Dendritic cell treated with granulocyte-macrophage colony-stimulating factor and Interleukin-4, amounts not matched to agents 40 ng/mL and 50 ng/mL, for 4 days (primary cell): ENCODE measurements at regions not wholly inside any gene's neighbourhood (a gene's known extent, or its start where the extent isn't known, plus 50 kb on each side); places are given as distances from the start of the nearest gene placed in this dataset.

Experiments
- H3K27ac Mint-ChIP-seq: one replicate; pipeline ENCODE4 v1.8.0; 2022; ENCODE audit warnings: mild to moderate bottlenecking, mixed read lengths
- H3K27me3 Mint-ChIP-seq: one replicate; pipeline ENCODE4 v1.8.0; 2022; ENCODE audit warnings: mild to moderate bottlenecking, mixed read lengths
- H3K36me3 Mint-ChIP-seq: one replicate; pipeline ENCODE4 v1.8.0; 2022; ENCODE audit warnings: low read depth, mixed read lengths
- H3K4me1 Mint-ChIP-seq: one replicate; pipeline ENCODE4 v1.8.0; 2022; ENCODE audit warnings: low read depth, mixed read lengths
- H3K4me3 Mint-ChIP-seq: one replicate; pipeline ENCODE4 v1.8.0; 2022; ENCODE audit warnings: mild to moderate bottlenecking, moderate library complexity, mixed read lengths
- H3K9me3 Mint-ChIP-seq: one replicate; pipeline ENCODE4 v1.8.0; 2022; ENCODE audit warnings: mixed read lengths
- intact Hi-C: fragments of 100-400 bp; cut with micrococcal nuclease; formaldehyde crosslinking; loops from one replicate; pipeline ENCODE4 v1.15.0; 2022

GRCh38 chr3:59271971-59272370, 222.1 kb upstream of the CFAP20DC start:
- Mint-ChIP-seq H3K27me3 (no peaks in the 10 kb centered on the region), H3K27ac (no peak overlapping the region), H3K4me1 (peaks cover 13% of the 10 kb centered on the region), H3K4me3 (no peak overlapping the region), H3K9me3 (no peaks in the 10 kb centered on the region), H3K36me3 (no peaks in the 10 kb centered on the region)
- intact Hi-C loops: no loop called here

DNA sequence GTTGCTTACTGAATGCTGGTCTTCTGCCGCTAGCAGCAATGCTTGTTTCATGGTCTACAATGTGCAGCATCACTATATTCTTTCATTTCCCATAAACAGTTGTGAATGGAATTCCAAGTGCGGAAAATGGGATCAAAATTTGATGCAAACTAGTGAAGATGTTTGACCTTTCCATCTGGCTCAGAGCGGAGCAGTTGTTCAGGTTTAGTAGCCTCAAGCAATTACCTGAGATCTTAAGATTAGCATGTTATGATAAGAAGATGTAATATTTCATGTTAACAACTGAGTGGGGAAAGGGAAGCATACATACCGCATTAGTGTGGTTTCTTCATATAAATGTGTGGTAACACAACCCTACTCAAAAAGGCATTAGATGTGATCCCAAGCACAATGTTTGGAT, 221.1 kb upstream of the CFAP20DC start:
- no peaks in the 10 kb centered on the region for H3K36me3 Mint-ChIP-seq
- no peaks in the 10 kb centered on the region for H3K27me3 Mint-ChIP-seq
- H3K4me3 Mint-ChIP-seq: no peak overlapping the region
- intact Hi-C loops: no loop called here
- H3K4me1 Mint-ChIP-seq: peaks cover 13% of the 10 kb centered on the region
- no peaks in the 10 kb centered on the region for H3K9me3 Mint-ChIP-seq
- no peak overlapping the region for H3K27ac Mint-ChIP-seq

GRCh38 chr3:59270209-59270608, 220.4 kb upstream of the CFAP20DC start:
- H3K4me3 Mint-ChIP-seq: no peak overlapping the region
- peaks cover 13% of the 10 kb centered on the region for H3K4me1 Mint-ChIP-seq
- no peak overlapping the region for H3K27ac Mint-ChIP-seq
- intact Hi-C loops: no loop called here
- no peaks in the 10 kb centered on the region for H3K9me3 Mint-ChIP-seq
- no peaks in the 10 kb centered on the region for H3K36me3 Mint-ChIP-seq
- H3K27me3 Mint-ChIP-seq: no peaks in the 10 kb centered on the region

DNA sequence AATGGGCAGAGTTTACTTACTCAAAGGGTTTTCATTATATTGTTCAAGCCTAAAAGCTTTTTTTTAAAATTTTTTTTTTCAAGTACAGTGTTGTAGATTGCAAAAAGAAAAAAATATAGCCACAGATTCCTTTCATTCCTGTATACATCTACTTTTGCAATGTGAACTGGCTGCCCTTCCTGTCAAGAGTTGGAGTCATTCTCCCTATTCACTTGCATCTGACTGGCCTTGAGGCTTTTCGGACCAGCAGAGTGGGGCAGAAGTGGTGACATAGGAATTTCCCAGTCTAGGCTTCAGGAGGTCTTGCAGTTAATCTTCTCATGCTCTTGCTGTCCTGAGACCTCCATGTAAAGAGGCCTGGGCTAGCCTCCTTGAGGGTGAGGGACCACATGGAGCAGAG, 218.3 kb upstream of the CFAP20DC start:
- H3K4me1 Mint-ChIP-seq: peaks cover 2% of the 10 kb centered on the region
- no peak overlapping the region for H3K27ac Mint-ChIP-seq
- H3K36me3 Mint-ChIP-seq: no peaks in the 10 kb centered on the region
- H3K4me3 Mint-ChIP-seq: no peak overlapping the region
- H3K27me3 Mint-ChIP-seq: no peaks in the 10 kb centered on the region
- intact Hi-C loops: no loop called here
- peaks cover 6% of the 10 kb centered on the region for H3K9me3 Mint-ChIP-seq

DNA sequence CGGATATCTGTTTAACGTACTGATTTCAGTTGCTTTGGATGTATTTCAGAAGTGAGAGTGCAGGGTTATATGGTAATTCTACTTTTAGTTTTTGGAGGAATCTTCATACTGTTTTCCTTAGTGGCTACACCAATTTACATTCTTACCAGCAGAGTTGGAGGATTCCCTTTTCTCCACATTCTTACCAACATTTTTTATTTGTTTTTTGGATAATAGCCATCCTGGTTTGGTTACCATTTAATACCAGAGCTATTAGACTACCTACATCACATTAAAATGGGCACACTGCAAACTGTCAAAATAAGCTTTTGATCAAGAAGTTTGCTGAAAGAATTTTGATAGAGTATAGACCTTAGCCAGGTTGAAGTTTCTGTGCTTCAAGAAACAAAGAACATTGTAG, 217.2 kb upstream of the CFAP20DC start:
- Mint-ChIP-seq H3K9me3 (peaks cover 6% of the 10 kb centered on the region), H3K36me3 (no peaks in the 10 kb centered on the region), H3K27me3 (no peaks in the 10 kb centered on the region), H3K4me1 (peaks cover 3% of the 10 kb centered on the region), H3K4me3 (no peak overlapping the region), H3K27ac (no peak overlapping the region)
- intact Hi-C loops: no loop called here

DNA sequence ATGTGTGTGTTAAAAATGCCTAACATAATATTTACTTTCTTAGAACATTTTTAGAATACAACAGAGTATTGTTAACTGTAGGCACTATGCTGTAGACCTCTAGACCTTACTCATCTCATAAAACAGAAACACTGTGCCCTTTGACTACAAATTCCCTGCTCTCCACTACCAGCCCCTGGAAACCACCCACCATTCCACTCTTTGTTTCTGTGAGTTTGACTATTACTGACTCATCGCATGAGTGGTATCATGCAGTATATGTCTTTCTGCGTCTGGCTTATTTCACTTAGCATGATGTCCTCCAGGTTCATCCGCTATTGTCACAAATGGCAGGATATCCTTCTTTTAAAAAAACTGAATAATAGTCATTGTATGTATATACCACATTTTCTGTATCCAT, 216.7 kb upstream of the CFAP20DC start:
- no peaks in the 10 kb centered on the region for H3K27me3 Mint-ChIP-seq
- no peak overlapping the region for H3K27ac Mint-ChIP-seq
- no peak overlapping the region for H3K4me3 Mint-ChIP-seq
- peaks cover 6% of the 10 kb centered on the region for H3K9me3 Mint-ChIP-seq
- intact Hi-C loops: no loop called here
- peaks cover 5% of the 10 kb centered on the region for H3K4me1 Mint-ChIP-seq
- no peaks in the 10 kb centered on the region for H3K36me3 Mint-ChIP-seq

- intact Hi-C loops: no loop called here
- Mint-ChIP-seq H3K27ac (no peak overlapping the region), H3K4me1 (peaks cover 5% of the 10 kb centered on the region), H3K27me3 (no peaks in the 10 kb centered on the region), H3K9me3 (peaks cover 6% of the 10 kb centered on the region), H3K4me3 (no peak overlapping the region), H3K36me3 (no peaks in the 10 kb centered on the region)
Observed at GRCh38 chr3:59265566-59265965, 215.7 kb upstream of the CFAP20DC start.

- no peaks in the 10 kb centered on the region for H3K27me3 Mint-ChIP-seq
- H3K36me3 Mint-ChIP-seq: no peaks in the 10 kb centered on the region
- H3K9me3 Mint-ChIP-seq: peaks cover 6% of the 10 kb centered on the region
- no peak overlapping the region for H3K27ac Mint-ChIP-seq
- no peak overlapping the region for H3K4me3 Mint-ChIP-seq
- peaks cover 5% of the 10 kb centered on the region for H3K4me1 Mint-ChIP-seq
- intact Hi-C loops: no loop called here
Observed at GRCh38 chr3:59264366-59264765, 214.5 kb upstream of the CFAP20DC start.

GRCh38 chr3:59263152-59263551, 213.3 kb upstream of the CFAP20DC start:
- H3K4me1 Mint-ChIP-seq: peaks cover 5% of the 10 kb centered on the region
- H3K9me3 Mint-ChIP-seq: peaks cover 6% of the 10 kb centered on the region
- H3K27ac Mint-ChIP-seq: no peak overlapping the region
- no peaks in the 10 kb centered on the region for H3K27me3 Mint-ChIP-seq
- no peaks in the 10 kb centered on the region for H3K36me3 Mint-ChIP-seq
- intact Hi-C loops: no loop called here
- no peak overlapping the region for H3K4me3 Mint-ChIP-seq

GRCh38 chr3:59262076-59262498, 212.3 kb upstream of the CFAP20DC start:
- no peak overlapping the region for H3K4me3 Mint-ChIP-seq
- H3K27me3 Mint-ChIP-seq: no peaks in the 10 kb centered on the region
- intact Hi-C loops: no loop called here
- H3K4me1 Mint-ChIP-seq: peaks cover 5% of the 10 kb centered on the region
- H3K36me3 Mint-ChIP-seq: no peaks in the 10 kb centered on the region
- peaks cover 6% of the 10 kb centered on the region for H3K9me3 Mint-ChIP-seq
- no peak overlapping the region for H3K27ac Mint-ChIP-seq

GRCh38 chr3:59261009-59261408, 211.2 kb upstream of the CFAP20DC start:
- H3K36me3 Mint-ChIP-seq: no peaks in the 10 kb centered on the region
- no peaks in the 10 kb centered on the region for H3K27me3 Mint-ChIP-seq

GRCh38 chr3:59258550-59259260, 208.9 kb upstream of the CFAP20DC start:
- intact Hi-C loops: no loop called here
- Mint-ChIP-seq H3K36me3 (no peaks in the 10 kb centered on the region), H3K9me3 (no peaks in the 10 kb centered on the region), H3K27ac (no peak overlapping the region), H3K4me3 (no peak overlapping the region), H3K4me1 (peaks cover 5% of the 10 kb centered on the region), H3K27me3 (no peaks in the 10 kb centered on the region)

More at GRCh38 chr3:59261009-59261408, 211.2 kb upstream of the CFAP20DC start:
- H3K9me3 Mint-ChIP-seq: peaks cover 6% of the 10 kb centered on the region
- H3K4me1 Mint-ChIP-seq: peaks cover 5% of the 10 kb centered on the region
- H3K4me3 Mint-ChIP-seq: no peak overlapping the region
- no peak overlapping the region for H3K27ac Mint-ChIP-seq
- intact Hi-C loops: no loop called here

DNA sequence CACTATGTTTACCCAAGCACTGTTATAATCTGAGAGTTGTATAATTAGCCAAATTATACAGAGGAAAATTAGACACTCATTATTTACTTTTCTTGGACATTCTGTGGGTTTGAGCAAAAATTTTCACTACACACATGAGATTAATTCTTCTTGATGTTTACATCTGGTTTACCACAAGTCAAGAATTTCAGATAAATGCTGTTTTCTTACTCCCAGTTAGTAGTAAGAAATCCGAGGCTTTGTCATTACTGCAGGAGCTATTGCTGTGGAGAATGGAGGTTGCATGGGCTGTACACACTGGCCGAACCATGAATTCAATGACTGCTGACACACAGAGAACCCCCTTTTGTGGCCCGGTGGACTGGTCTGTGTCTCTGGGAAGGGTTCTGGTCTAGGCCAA, 207.7 kb upstream of the CFAP20DC start:
- H3K4me1 Mint-ChIP-seq: peaks cover 5% of the 10 kb centered on the region
- intact Hi-C loops: no loop called here

DNA sequence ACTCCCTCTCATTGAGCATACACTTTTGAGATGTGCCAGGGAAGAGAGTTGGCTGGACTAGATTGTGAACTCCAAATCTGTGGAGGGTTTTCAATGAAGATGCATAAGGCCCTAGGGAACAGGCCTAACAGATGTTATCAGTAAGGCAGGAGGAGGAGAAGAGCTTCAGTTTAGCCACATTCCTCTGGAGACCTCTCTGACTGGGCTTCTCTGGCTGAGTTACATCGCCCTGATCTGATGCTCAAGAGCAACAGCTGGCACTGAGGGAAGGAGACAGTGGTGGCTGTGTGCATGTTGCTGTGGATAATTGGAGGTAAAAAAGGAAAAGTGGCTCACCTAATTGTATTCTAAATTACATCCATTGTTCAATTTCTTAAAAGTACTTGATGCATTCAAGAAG, 206.4 kb upstream of the CFAP20DC start:
- H3K36me3 Mint-ChIP-seq: no peaks in the 10 kb centered on the region
- no peaks in the 10 kb centered on the region for H3K27me3 Mint-ChIP-seq
- no peaks in the 10 kb centered on the region for H3K4me1 Mint-ChIP-seq
- no peaks in the 10 kb centered on the region for H3K9me3 Mint-ChIP-seq
- no peak overlapping the region for H3K27ac Mint-ChIP-seq
- intact Hi-C loops: no loop called here
- no peak overlapping the region for H3K4me3 Mint-ChIP-seq

More for the DNA sequence above, 207.7 kb upstream of the CFAP20DC start:
- H3K36me3 Mint-ChIP-seq: no peaks in the 10 kb centered on the region
- no peak overlapping the region for H3K4me3 Mint-ChIP-seq
- H3K27ac Mint-ChIP-seq: no peak overlapping the region
- H3K9me3 Mint-ChIP-seq: no peaks in the 10 kb centered on the region
- no peaks in the 10 kb centered on the region for H3K27me3 Mint-ChIP-seq

DNA sequence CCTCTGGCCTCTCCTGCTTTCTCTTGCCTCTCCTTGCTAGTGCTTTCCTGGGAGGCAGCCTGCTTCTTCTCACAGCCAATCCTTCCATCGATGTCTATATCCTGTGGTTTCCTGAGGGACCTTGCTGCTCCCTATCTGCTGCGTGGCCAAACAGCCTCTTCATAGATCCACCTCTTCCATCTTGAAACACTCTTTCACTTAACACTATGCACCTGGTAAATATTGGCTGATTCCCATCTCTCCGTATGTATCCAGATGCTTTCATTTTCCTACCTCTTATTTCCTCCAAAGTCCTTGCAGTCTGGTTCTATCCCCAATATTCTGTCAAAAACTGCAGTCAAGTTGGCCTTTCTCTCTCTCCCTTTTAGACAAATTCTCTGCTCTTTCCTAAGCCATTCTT, 205.2 kb upstream of the CFAP20DC start:
- Mint-ChIP-seq H3K27ac (no peak overlapping the region), H3K4me3 (no peak overlapping the region), H3K4me1 (peaks cover 9% of the 10 kb centered on the region), H3K36me3 (no peaks in the 10 kb centered on the region), H3K27me3 (no peaks in the 10 kb centered on the region), H3K9me3 (no peaks in the 10 kb centered on the region)
- intact Hi-C loops: no loop called here
